Spleen (tissue), 7 donors: ENCODE measurements at regions not wholly inside any gene's neighbourhood (a gene's known extent, or its start where the extent isn't known, plus 50 kb on each side); places are given as distances from the start of the nearest gene placed in this dataset.

ENCODE experiments used
- CTCF ChIP-seq, 11 experiments: fragments of 200-600 bp in 7 of 11; fragments of 450-650 bp in 4 of 11; sonication (generic) in 4 of 11; IDR thresholded peaks in 8 of 11; conservative IDR thresholded peaks in 3 of 11; 1 replicate in 7 of 11; 2 replicates in 4 of 11; pipeline versions ENCODE4 v1.4.0 to v1.8.0; 2016 to 2021; ENCODE audit warnings: antibody characterized with exemption in 11 of 11, inconsistent platforms in 4 of 11, mild to moderate bottlenecking in 1 of 11
- POLR2A ChIP-seq, 3 donors: fragments of 450-650 bp; IDR thresholded peaks; one replicate each; pipeline ENCODE4 v1.5.1; 2017; ENCODE audit warnings: antibody characterized with exemption in 3 of 3, mild to moderate bottlenecking in 1 of 3
- POLR2AphosphoS5 ChIP-seq, 3 donors: sonication (generic); formaldehyde crosslinking; IDR thresholded peaks; one replicate each; pipeline ENCODE4 v1.5.1; 2017; ENCODE audit warnings: antibody characterized with exemption in 3 of 3
- donor health status: DM: no; HTN: no; CAD: no; lungs with moderate emphysema.
- donor health status: DM: no; HTN: no; CAD: no.
- donor health status: DM: no; HTN: no; CAD: no.

- TF ChIP-seq CTCF (IDR thresholded peaks at IDR 0.05 in 8 of 11, conservative IDR thresholded peaks at IDR 0.05 in 3 of 11) (no peak), POLR2A (IDR thresholded peaks at IDR 0.05) (no peak), POLR2AphosphoS5 (IDR thresholded peaks at IDR 0.05) (no peak)
Measured at GRCh38 chr4:111475001-111475400, 670.3 kb upstream of the FAM241A start.
